Nephron progenitor cell (in vitro differentiated cells): ENCODE measurements at regions not wholly inside any gene's neighbourhood (a gene's known extent, or its start where the extent isn't known, plus 50 kb on each side); places are given as distances from the start of the nearest gene placed in this dataset.

ENCODE experiments used
- DNase-seq: peaks from one replicate; pipeline ENCODE4 v3.0.0; 2021
- H3K27ac Mint-ChIP-seq: 2 replicates; pipeline ENCODE4 v1.8.0; 2021; ENCODE audit warnings: mild to moderate bottlenecking, moderate library complexity, mixed read lengths
- H3K27me3 Mint-ChIP-seq: 2 replicates; pipeline ENCODE4 v1.8.0; 2021; ENCODE audit warnings: mild to moderate bottlenecking, low read depth, mixed read lengths; ENCODE audit not compliant: poor library complexity
- H3K36me3 Mint-ChIP-seq: 2 replicates; pipeline ENCODE4 v1.8.0; 2021; ENCODE audit warnings: low read depth, mixed read lengths
- H3K4me1 Mint-ChIP-seq: 2 replicates; pipeline ENCODE4 v1.8.0; 2021; ENCODE audit warnings: mixed read lengths
- H3K4me3 Mint-ChIP-seq: 2 replicates; pipeline ENCODE4 v1.8.0; 2021; ENCODE audit warnings: mild to moderate bottlenecking, moderate library complexity, mixed read lengths
- H3K9me3 Mint-ChIP-seq: 2 replicates; pipeline ENCODE4 v1.8.0; 2021; ENCODE audit warnings: mild to moderate bottlenecking, moderate library complexity, mixed read lengths
- CTCF ChIP-seq: fragments of 200-600 bp; sonication (generic); IDR thresholded peaks from 2 replicates; pipeline ENCODE4 v1.5.0; 2021; ENCODE audit warnings: antibody characterized with exemption

- no peak for TF ChIP-seq CTCF
- no peak for DNase-seq
- Mint-ChIP-seq H3K27me3 (peaks cover 2% of the 10 kb centered on the region), H3K36me3 (no peaks in the 10 kb centered on the region), H3K27ac (peak overlapping the region; percentile 46), H3K4me1 (peaks cover 29% of the 10 kb centered on the region), H3K4me3 (peak overlapping the region; percentile 17), H3K9me3 (no peaks in the 10 kb centered on the region)
These were observed 231.3 kb downstream of the SETD4 start for GRCh38 chr21:35829067-35829466.

GRCh38 chr21:35828161-35828560, 232.2 kb downstream of the SETD4 start:
- Mint-ChIP-seq H3K27ac (no peak overlapping the region), H3K9me3 (peaks cover 9% of the 10 kb centered on the region), H3K27me3 (peaks cover 4% of the 10 kb centered on the region), H3K36me3 (no peaks in the 10 kb centered on the region), H3K4me3 (no peak overlapping the region), H3K4me1 (peaks cover 27% of the 10 kb centered on the region)
- DNase-seq = no peak
- TF ChIP-seq CTCF = no peak

- peaks cover 4% of the 10 kb centered on the region for H3K27me3 Mint-ChIP-seq
- H3K27ac Mint-ChIP-seq = no peak overlapping the region
- H3K4me3 Mint-ChIP-seq = no peak overlapping the region
- DNase-seq = no peak
- no peak for TF ChIP-seq CTCF
- no peaks in the 10 kb centered on the region for H3K36me3 Mint-ChIP-seq
- H3K9me3 Mint-ChIP-seq = peaks cover 10% of the 10 kb centered on the region
- H3K4me1 Mint-ChIP-seq = peaks cover 26% of the 10 kb centered on the region
These were observed 233.3 kb downstream of the SETD4 start for GRCh38 chr21:35827004-35827403.

- no peak for TF ChIP-seq CTCF
- Mint-ChIP-seq H3K4me1 (peaks cover 20% of the 10 kb centered on the region), H3K36me3 (no peaks in the 10 kb centered on the region), H3K9me3 (peaks cover 10% of the 10 kb centered on the region), H3K4me3 (no peak overlapping the region), H3K27ac (no peak overlapping the region), H3K27me3 (peaks cover 4% of the 10 kb centered on the region)
- no peak for DNase-seq
These were observed 234.7 kb downstream of the SETD4 start for GRCh38 chr21:35825370-35826353.

GRCh38 chr21:35824136-35824535, 236.2 kb downstream of the SETD4 start:
- TF ChIP-seq CTCF = no peak
- no peak for DNase-seq
- no peak overlapping the region for H3K27ac Mint-ChIP-seq
- peaks cover 4% of the 10 kb centered on the region for H3K27me3 Mint-ChIP-seq
- no peak overlapping the region for H3K4me3 Mint-ChIP-seq
- H3K9me3 Mint-ChIP-seq = peaks cover 10% of the 10 kb centered on the region
- peaks cover 14% of the 10 kb centered on the region for H3K4me1 Mint-ChIP-seq
- H3K36me3 Mint-ChIP-seq = no peaks in the 10 kb centered on the region

- TF ChIP-seq CTCF = no peak
- H3K27me3 Mint-ChIP-seq = peaks cover 2% of the 10 kb centered on the region
- peaks cover 10% of the 10 kb centered on the region for H3K9me3 Mint-ChIP-seq
- no peak overlapping the region for H3K27ac Mint-ChIP-seq
- no peak overlapping the region for H3K4me3 Mint-ChIP-seq
- no peaks in the 10 kb centered on the region for H3K36me3 Mint-ChIP-seq
- DNase-seq = no peak
- peaks cover 12% of the 10 kb centered on the region for H3K4me1 Mint-ChIP-seq
These were observed 241.2 kb downstream of the SETD4 start for GRCh38 chr21:35819134-35819533.
